OCI-LY3 (cell line): ENCODE measurements at regions not wholly inside any gene's neighbourhood (a gene's known extent, or its start where the extent isn't known, plus 50 kb on each side); places are given as distances from the start of the nearest gene placed in this dataset.
A peak's percentile ranks its signal among the peaks of the same experiment; 100 is the strongest.

Source experiments
- H2AFZ ChIP-seq: fragments of 200-600, 300-600 bp; shearing (Covaris generic); 2 replicates; pipeline ENCODE4 v1.6.0; 2014; ENCODE audit warnings: antibody characterized with exemption, low read depth, low read length
- H3K27ac ChIP-seq: fragments of 200-600, 300-600 bp; sonication (generic); 2 replicates; pipeline ENCODE4 v1.5.1; 2014; ENCODE audit warnings: mild to moderate bottlenecking, low read length, moderate library complexity, mixed read lengths
- H3K27me3 ChIP-seq: fragments of 200-600, 300-600 bp; sonication (generic); 2 replicates; pipeline ENCODE4 v1.6.1; 2014; ENCODE audit warnings: low read depth, low read length, mixed read lengths
- H3K36me3 ChIP-seq: fragments of 200-600, 300-600 bp; sonication (generic); replicated peaks from 2 replicates; pipeline ENCODE3; 2014; ENCODE audit warnings: low read depth, low read length, mixed read lengths
- H3K4me1 ChIP-seq: fragments of 300-600, 200-600 bp; sonication (generic); 2 replicates; pipeline ENCODE4 v1.6.1; 2014; ENCODE audit warnings: low read length, mixed read lengths
- H3K4me2 ChIP-seq: fragments of 200-600, 300-600 bp; sonication (generic); 2 replicates; pipeline ENCODE4 v1.6.1; 2014; ENCODE audit warnings: low read length, mixed read lengths
- H3K4me3 ChIP-seq: fragments of 300-600, 200-600 bp; sonication (generic); 2 replicates; pipeline ENCODE4 v1.5.1; 2014; ENCODE audit warnings: antibody characterized with exemption, mild to moderate bottlenecking, low read length, moderate library complexity
- H3K79me2 ChIP-seq: fragments of 300-600, 200-600 bp; shearing (Covaris generic); 2 replicates; pipeline ENCODE4 v1.6.1; 2014; ENCODE audit warnings: mild to moderate bottlenecking, low read length, mixed read lengths
- H3K9ac ChIP-seq: fragments of 300-600, 200-600 bp; shearing (Covaris generic); 2 replicates; pipeline ENCODE4 v1.6.0; 2014; ENCODE audit warnings: mild to moderate bottlenecking, low read length, moderate library complexity
- H3K9me3 ChIP-seq: fragments of 200-600, 300-600 bp; shearing (Covaris generic); 2 replicates; pipeline ENCODE4 v1.6.1; 2014; ENCODE audit warnings: low read length, mixed read lengths; ENCODE audit not compliant: insufficient read depth
- H4K20me1 ChIP-seq: fragments of 200-600, 300-600 bp; sonication (generic); 2 replicates; pipeline ENCODE4 v1.6.1; 2016; ENCODE audit warnings: low read length, mixed read lengths; ENCODE audit not compliant: insufficient read depth
- EZH2phosphoT487 ChIP-seq: fragments of 200-600 bp; shearing (Covaris generic); IDR thresholded peaks from 2 replicates; pipeline ENCODE4 v1.6.1; 2018; ENCODE audit warnings: antibody characterized with exemption, mixed run types, low read depth
- TF ChIP-seq, protein P1 (sequence below): fragments of 200-600, 300-600 bp; sonication (generic); IDR thresholded peaks from 2 replicates; pipeline ENCODE4 v1.5.1; 2014; ENCODE audit warnings: antibody characterized with exemption, low read length, low read depth

DNA sequence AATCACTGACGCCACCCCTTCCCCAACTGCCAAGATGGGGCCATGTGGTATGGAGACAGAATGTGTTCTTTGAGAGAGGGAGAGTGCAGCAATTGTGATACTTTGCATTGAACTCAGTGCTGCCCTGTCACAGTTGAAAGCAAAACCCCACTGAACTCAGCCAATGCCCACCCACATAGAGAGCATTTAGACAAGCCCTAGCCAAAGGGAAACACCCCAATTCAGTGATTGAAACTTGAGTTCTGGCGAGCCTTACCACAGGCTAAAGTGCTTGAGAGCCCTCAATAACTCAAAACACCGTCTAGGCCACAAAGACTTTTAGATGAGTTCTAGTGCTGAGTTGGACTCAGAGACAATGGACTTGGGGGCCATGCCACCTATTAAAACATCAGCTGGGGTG, 751.9 kb upstream of the POT1 start:
- no peaks in the 10 kb centered on the region for H4K20me1 ChIP-seq
- no peak overlapping the region for H3K4me3 ChIP-seq
- H3K4me1 ChIP-seq = peaks cover 20% of the 10 kb centered on the region
- H3K9ac ChIP-seq = no peak overlapping the region
- H3K36me3 ChIP-seq = no peaks in the 10 kb centered on the region
- TF ChIP-seq, protein P1, sequence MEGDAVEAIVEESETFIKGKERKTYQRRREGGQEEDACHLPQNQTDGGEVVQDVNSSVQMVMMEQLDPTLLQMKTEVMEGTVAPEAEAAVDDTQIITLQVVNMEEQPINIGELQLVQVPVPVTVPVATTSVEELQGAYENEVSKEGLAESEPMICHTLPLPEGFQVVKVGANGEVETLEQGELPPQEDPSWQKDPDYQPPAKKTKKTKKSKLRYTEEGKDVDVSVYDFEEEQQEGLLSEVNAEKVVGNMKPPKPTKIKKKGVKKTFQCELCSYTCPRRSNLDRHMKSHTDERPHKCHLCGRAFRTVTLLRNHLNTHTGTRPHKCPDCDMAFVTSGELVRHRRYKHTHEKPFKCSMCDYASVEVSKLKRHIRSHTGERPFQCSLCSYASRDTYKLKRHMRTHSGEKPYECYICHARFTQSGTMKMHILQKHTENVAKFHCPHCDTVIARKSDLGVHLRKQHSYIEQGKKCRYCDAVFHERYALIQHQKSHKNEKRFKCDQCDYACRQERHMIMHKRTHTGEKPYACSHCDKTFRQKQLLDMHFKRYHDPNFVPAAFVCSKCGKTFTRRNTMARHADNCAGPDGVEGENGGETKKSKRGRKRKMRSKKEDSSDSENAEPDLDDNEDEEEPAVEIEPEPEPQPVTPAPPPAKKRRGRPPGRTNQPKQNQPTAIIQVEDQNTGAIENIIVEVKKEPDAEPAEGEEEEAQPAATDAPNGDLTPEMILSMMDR = no peak
- TF ChIP-seq EZH2phosphoT487 = no peak
- H3K27me3 ChIP-seq = no peaks in the 10 kb centered on the region
- H2AFZ ChIP-seq = no peak overlapping the region
- H3K4me2 ChIP-seq = no peak overlapping the region
- no peaks in the 10 kb centered on the region for H3K79me2 ChIP-seq
- H3K27ac ChIP-seq = no peak overlapping the region
- H3K9me3 ChIP-seq = no peaks in the 10 kb centered on the region

DNA sequence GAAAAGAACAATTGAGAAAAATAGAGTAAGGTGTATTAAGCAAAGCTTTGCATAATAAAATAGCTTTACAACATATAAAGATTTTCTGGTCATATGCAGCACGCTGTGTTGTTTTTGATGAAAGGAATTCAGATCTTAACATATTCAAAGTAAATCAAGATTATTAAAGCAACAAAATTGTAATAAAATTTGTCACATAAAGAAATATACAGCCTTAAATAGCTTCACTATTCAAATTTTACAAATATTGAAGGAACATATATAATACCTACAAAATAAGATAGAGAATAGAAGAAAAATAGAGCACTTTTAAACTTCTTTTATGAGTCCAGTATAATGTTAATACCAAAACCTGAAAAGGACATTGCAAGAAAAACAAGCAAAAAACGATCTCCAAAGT, 749.1 kb upstream of the POT1 start:
- Histone ChIP-seq H3K4me2 (peak overlapping the region; percentile 64), H3K79me2 (no peaks in the 10 kb centered on the region), H3K36me3 (no peaks in the 10 kb centered on the region), H3K9me3 (no peaks in the 10 kb centered on the region), H4K20me1 (no peaks in the 10 kb centered on the region), H2AFZ (peak overlapping the region; percentile 79), H3K9ac (peak overlapping the region; percentile 23; the same call in 1 of the 2 replicates), H3K27me3 (no peaks in the 10 kb centered on the region), H3K27ac (no peak overlapping the region), H3K4me3 (peak overlapping the region; percentile 61), H3K4me1 (peaks cover 20% of the 10 kb centered on the region)
- TF ChIP-seq, protein P1 = no peak
- no peak for TF ChIP-seq EZH2phosphoT487

DNA sequence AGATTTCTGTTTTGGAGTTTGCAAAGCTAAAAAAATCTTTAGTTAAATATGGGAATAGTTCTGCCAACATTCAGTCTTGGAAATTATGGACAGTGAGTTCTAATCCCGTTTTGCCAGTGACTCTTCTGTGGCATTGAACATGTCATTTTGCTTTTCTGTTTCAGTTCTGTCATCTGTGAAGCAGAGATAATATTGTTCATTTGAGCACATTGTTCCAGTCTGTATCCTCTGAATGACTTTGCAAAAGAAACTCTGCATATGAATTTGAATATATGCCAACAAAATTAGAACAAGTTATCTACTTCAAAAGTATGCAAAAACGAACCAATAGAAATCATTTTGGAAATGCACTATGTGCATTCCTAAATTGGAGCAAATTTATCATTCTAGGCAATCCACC, 746.0 kb upstream of the POT1 start:
- Histone ChIP-seq H2AFZ (no peak overlapping the region), H3K4me3 (no peak overlapping the region), H3K4me1 (peaks cover 12% of the 10 kb centered on the region; the same call in 1 of the 2 replicates), H3K9me3 (no peaks in the 10 kb centered on the region), H3K36me3 (no peaks in the 10 kb centered on the region), H3K4me2 (no peak overlapping the region), H3K9ac (no peak overlapping the region), H3K79me2 (no peaks in the 10 kb centered on the region), H4K20me1 (no peaks in the 10 kb centered on the region), H3K27me3 (no peaks in the 10 kb centered on the region), H3K27ac (no peak overlapping the region)
- no peak for TF ChIP-seq EZH2phosphoT487
- TF ChIP-seq, protein P1 = no peak

DNA sequence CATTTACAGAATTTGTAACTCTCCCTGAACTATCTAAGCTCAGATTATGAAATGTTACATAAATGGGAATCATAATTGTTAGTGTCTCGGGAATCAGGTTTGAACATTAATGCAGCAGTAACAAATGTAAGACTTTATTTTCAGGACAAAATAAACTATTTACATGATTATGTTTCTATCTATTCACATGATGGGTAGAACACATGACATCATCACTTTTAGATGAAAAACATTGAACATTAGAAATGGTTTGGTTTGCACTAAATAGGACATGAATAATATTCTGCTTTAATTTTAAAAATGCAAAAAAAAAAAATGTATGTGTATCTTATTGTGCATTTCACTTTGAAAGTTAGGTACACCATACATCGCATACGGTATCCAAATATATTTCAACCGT, 745.5 kb upstream of the POT1 start:
- Histone ChIP-seq H3K4me1 (peaks cover 12% of the 10 kb centered on the region; the same call in 1 of the 2 replicates), H3K36me3 (no peaks in the 10 kb centered on the region), H3K9ac (no peak overlapping the region), H2AFZ (no peak overlapping the region), H3K4me3 (no peak overlapping the region), H3K79me2 (no peaks in the 10 kb centered on the region), H3K4me2 (no peak overlapping the region), H3K9me3 (no peaks in the 10 kb centered on the region), H3K27ac (no peak overlapping the region), H3K27me3 (no peaks in the 10 kb centered on the region), H4K20me1 (no peaks in the 10 kb centered on the region)
- no peak for TF ChIP-seq EZH2phosphoT487
- TF ChIP-seq, protein P1 = no peak
